ENCODE measurements at regions not wholly inside any gene's neighbourhood (a gene's known extent, or its start where the extent isn't known, plus 50 kb on each side); places are given as distances from the start of the nearest gene placed in this dataset.

DNA sequence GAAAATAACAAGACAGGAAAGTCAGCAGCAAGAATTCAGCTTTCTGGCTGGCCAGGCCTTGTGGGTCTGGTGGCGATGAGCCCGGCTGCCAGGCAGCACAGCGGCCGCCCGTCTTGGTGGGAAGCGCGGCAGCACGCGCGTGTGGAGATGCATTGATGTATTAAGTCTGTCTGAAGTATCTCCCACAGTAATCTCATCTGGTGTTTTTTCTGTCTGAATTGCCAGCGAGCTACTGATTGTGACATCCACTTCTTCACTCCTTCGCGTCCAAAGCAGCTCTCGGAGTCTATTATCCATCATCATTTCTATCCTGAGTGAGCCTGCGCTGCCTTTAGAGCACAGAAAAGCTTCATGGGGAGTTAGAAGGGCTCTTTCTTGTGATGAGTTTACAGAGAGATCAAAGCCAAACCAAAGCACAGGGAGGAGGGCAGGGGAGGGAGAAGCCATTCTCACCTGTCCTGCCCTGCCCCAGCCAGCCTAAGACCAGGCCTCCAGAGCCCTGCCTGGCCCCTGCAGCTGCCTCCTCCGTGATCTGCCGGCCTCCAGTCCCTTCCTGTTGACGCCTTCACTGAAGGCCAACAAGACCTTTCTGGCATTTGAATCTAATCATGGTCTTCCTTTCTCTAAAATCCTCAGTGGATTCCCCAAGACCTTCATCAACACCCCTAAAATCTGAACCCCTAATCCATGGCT, 1419.0 kb downstream of the TBC1D22A start:
- no peak for TF ChIP-seq EZH2 (IDR thresholded peaks at IDR 0.05)
- TF ChIP-seq POLR2AphosphoS5 (IDR thresholded peaks at IDR 0.05; ENCODE audit: borderline replicate concordance, low read depth, low read length) = no peak
